ENCODE measurements at regions not wholly inside any gene's neighbourhood (a gene's known extent, or its start where the extent isn't known, plus 50 kb on each side); places are given as distances from the start of the nearest gene placed in this dataset.

- Histone ChIP-seq H3K36me3 (no peaks in the 10 kb centered on the region), H3K4me1 (peaks cover 3% of the 10 kb centered on the region), H3K27ac (peak overlapping the region; percentile 13), H3K9me3 (no peaks in the 10 kb centered on the region), H3K27me3 (peaks cover 50% of the 10 kb centered on the region), H3K4me3 (no peak overlapping the region)
- intact Hi-C loops (cut with DNase I): no loop called here
- DNase-seq (no peak), ATAC-seq (peak; percentile 84)
- no peak for TF ChIP-seq CTCF (IDR thresholded peaks at IDR 0.05)
These were observed 127.1 kb downstream of the PPIAL4G start for GRCh38 chr1:148355976-148356375.

GRCh38 chr1:148354913-148355308 lies 128.2 kb downstream of the PPIAL4G start:
- TF ChIP-seq CTCF (IDR thresholded peaks at IDR 0.05): no peak
- Histone ChIP-seq H3K27me3 (peaks cover 56% of the 10 kb centered on the region), H3K4me3 (no peak overlapping the region), H3K9me3 (no peaks in the 10 kb centered on the region), H3K27ac (no peak overlapping the region), H3K36me3 (no peaks in the 10 kb centered on the region), H3K4me1 (peaks cover 3% of the 10 kb centered on the region)
- intact Hi-C loops (cut with DNase I): no loop called here
- DNase-seq (no peak), ATAC-seq (no peak)

GRCh38 chr1:148354284-148354912 lies 128.7 kb downstream of the PPIAL4G start:
- H3K27ac ChIP-seq: no peak overlapping the region
- H3K4me3 ChIP-seq: no peak overlapping the region
- ATAC-seq (no peak), DNase-seq (no peak)
- peaks cover 57% of the 10 kb centered on the region for H3K27me3 ChIP-seq
- no peaks in the 10 kb centered on the region for H3K9me3 ChIP-seq
- intact Hi-C loops (cut with DNase I): no loop called here
- TF ChIP-seq CTCF (IDR thresholded peaks at IDR 0.05): no peak
- H3K4me1 ChIP-seq: peaks cover 3% of the 10 kb centered on the region
- no peaks in the 10 kb centered on the region for H3K36me3 ChIP-seq

GRCh38 chr1:148353461-148354283 lies 129.4 kb downstream of the PPIAL4G start:
- H3K36me3 ChIP-seq: no peaks in the 10 kb centered on the region
- peaks cover 3% of the 10 kb centered on the region for H3K4me1 ChIP-seq
- H3K27ac ChIP-seq: no peak overlapping the region
- intact Hi-C loops (cut with DNase I): no loop called here
- no peak for TF ChIP-seq CTCF (IDR thresholded peaks at IDR 0.05)
- H3K27me3 ChIP-seq: peaks cover 58% of the 10 kb centered on the region
- no peaks in the 10 kb centered on the region for H3K9me3 ChIP-seq
- no peak overlapping the region for H3K4me3 ChIP-seq
- ATAC-seq: peak; percentile 53
- no peak for DNase-seq

GRCh38 chr1:148352470-148353053 lies 130.5 kb downstream of the PPIAL4G start:
- no peaks in the 10 kb centered on the region for H3K9me3 ChIP-seq
- DNase-seq (no peak), ATAC-seq (peak; percentile 61)
- TF ChIP-seq CTCF (IDR thresholded peaks at IDR 0.05): no peak
- no peaks in the 10 kb centered on the region for H3K36me3 ChIP-seq
- intact Hi-C loops (cut with DNase I): no loop called here
- H3K4me1 ChIP-seq: peaks cover 3% of the 10 kb centered on the region
- H3K4me3 ChIP-seq: no peak overlapping the region
- H3K27ac ChIP-seq: no peak overlapping the region
- H3K27me3 ChIP-seq: peaks cover 63% of the 10 kb centered on the region
